ENCODE measurements at regions not wholly inside any gene's neighbourhood (a gene's known extent, or its start where the extent isn't known, plus 50 kb on each side); places are given as distances from the start of the nearest gene placed in this dataset.

DNA sequence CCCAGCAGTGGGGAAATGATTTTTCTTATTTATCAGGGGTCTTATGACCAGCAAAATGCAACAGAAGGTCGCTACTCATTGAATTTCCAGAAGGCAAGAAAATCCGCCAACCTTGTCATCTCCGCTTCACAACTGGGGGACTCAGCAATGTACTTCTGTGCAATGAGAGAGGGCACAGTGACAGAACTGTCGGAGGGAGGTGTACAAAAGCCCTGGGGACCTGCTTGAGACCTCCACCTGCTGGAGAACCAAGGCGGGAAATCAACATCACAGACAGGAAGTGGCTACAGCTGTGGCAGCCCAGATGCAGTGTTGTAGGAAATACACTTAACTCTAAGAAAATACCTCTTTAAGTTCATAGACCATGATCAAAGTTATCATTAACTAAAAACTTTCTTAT, 250.9 kb upstream of the OR4E1 start:
- no peaks in the 10 kb centered on the region for H3K9me3 ChIP-seq (ENCODE audit: control insufficient read depth, insufficient read depth, low read depth, low read length)
- no peak for ATAC-seq
- intact Hi-C loops (cut with micrococcal nuclease; ENCODE audit: unreplicated experiment) (no loop called here), in situ Hi-C loops (cut with HindIII; ENCODE audit: low pct_unique_long_range_greater_than_20kb, low sequenced_read_pairs) (no loop called here)
- BruUV-seq (replicated peaks), result no TSS peak
- ChIA-PET POLR2A (no interaction called here), CTCF (no interaction called here)
- no peak overlapping the region for H3K4me3 ChIP-seq (ENCODE audit: low read depth in 2 of 2, low read length in 2 of 2)
- H3K4me1 ChIP-seq (ENCODE audit: control insufficient read depth, insufficient read depth, low read length), result no peaks in the 10 kb centered on the region
- DNase-seq (ENCODE audit: low read depth, low spot score), result no peak
- no peak overlapping the region for H3K27ac ChIP-seq (ENCODE audit: low read length)
- H3K36me3 ChIP-seq (ENCODE audit: control insufficient read depth, insufficient read depth, low read length), result no peaks in the 10 kb centered on the region
- no peaks in the 10 kb centered on the region for H3K27me3 ChIP-seq (ENCODE audit: control insufficient read depth, insufficient read depth, low read length)
- TF ChIP-seq POLR2AphosphoS5 (IDR thresholded peaks at IDR 0.05; ENCODE audit: low read depth, low read length) (no peak), SIN3A (IDR thresholded peaks at IDR 0.05; ENCODE audit: borderline replicate concordance, insufficient read depth, low read depth, low read length) (no peak), TCF7L2 (IDR thresholded peaks at IDR 0.05; ENCODE audit: low read depth, low read length) (no peak)
- TF ChIP-seq, protein P1, sequence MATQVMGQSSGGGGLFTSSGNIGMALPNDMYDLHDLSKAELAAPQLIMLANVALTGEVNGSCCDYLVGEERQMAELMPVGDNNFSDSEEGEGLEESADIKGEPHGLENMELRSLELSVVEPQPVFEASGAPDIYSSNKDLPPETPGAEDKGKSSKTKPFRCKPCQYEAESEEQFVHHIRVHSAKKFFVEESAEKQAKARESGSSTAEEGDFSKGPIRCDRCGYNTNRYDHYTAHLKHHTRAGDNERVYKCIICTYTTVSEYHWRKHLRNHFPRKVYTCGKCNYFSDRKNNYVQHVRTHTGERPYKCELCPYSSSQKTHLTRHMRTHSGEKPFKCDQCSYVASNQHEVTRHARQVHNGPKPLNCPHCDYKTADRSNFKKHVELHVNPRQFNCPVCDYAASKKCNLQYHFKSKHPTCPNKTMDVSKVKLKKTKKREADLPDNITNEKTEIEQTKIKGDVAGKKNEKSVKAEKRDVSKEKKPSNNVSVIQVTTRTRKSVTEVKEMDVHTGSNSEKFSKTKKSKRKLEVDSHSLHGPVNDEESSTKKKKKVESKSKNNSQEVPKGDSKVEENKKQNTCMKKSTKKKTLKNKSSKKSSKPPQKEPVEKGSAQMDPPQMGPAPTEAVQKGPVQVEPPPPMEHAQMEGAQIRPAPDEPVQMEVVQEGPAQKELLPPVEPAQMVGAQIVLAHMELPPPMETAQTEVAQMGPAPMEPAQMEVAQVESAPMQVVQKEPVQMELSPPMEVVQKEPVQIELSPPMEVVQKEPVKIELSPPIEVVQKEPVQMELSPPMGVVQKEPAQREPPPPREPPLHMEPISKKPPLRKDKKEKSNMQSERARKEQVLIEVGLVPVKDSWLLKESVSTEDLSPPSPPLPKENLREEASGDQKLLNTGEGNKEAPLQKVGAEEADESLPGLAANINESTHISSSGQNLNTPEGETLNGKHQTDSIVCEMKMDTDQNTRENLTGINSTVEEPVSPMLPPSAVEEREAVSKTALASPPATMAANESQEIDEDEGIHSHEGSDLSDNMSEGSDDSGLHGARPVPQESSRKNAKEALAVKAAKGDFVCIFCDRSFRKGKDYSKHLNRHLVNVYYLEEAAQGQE (IDR thresholded peaks at IDR 0.05; ENCODE audit: insufficient read depth in 1 of 2, low read depth in 2 of 2, low read length in 1 of 2), result no peak
- TF ChIP-seq, protein P2, sequence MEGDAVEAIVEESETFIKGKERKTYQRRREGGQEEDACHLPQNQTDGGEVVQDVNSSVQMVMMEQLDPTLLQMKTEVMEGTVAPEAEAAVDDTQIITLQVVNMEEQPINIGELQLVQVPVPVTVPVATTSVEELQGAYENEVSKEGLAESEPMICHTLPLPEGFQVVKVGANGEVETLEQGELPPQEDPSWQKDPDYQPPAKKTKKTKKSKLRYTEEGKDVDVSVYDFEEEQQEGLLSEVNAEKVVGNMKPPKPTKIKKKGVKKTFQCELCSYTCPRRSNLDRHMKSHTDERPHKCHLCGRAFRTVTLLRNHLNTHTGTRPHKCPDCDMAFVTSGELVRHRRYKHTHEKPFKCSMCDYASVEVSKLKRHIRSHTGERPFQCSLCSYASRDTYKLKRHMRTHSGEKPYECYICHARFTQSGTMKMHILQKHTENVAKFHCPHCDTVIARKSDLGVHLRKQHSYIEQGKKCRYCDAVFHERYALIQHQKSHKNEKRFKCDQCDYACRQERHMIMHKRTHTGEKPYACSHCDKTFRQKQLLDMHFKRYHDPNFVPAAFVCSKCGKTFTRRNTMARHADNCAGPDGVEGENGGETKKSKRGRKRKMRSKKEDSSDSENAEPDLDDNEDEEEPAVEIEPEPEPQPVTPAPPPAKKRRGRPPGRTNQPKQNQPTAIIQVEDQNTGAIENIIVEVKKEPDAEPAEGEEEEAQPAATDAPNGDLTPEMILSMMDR (IDR thresholded peaks at IDR 0.05), result no peak

DNA sequence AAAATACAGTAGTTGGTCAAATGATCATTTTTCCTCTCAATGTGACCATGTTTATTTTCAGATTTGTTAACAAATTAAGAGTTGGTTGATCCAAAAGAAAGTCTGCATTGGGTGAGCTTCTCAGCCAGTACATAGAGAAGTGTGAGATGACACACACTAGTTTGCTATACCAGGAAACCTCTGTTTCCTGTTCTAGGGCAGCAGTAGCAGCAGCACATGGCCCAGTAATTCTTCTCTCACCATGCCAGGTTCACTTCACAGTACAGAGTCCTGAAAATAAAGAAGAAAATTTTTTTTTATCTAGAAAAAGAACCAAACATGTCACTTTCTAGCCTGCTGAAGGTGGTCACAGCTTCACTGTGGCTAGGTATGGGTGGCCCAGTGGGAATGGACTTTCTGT, 250.2 kb upstream of the OR4E1 start:
- in situ Hi-C loops (cut with HindIII; ENCODE audit: low pct_unique_long_range_greater_than_20kb, low sequenced_read_pairs), result no loop called here
- Histone ChIP-seq H3K4me3 (ENCODE audit: low read depth in 2 of 2, low read length in 2 of 2) (no peak overlapping the region), H3K27me3 (ENCODE audit: control insufficient read depth, insufficient read depth, low read length) (no peaks in the 10 kb centered on the region), H3K9me3 (ENCODE audit: control insufficient read depth, insufficient read depth, low read depth, low read length) (no peaks in the 10 kb centered on the region), H3K27ac (ENCODE audit: low read length) (no peak overlapping the region), H3K4me1 (ENCODE audit: control insufficient read depth, insufficient read depth, low read length) (no peaks in the 10 kb centered on the region), H3K36me3 (ENCODE audit: control insufficient read depth, insufficient read depth, low read length) (no peaks in the 10 kb centered on the region)
- ATAC-seq (no peak), DNase-seq (ENCODE audit: low read depth, low spot score) (no peak)
- ChIA-PET POLR2A (no interaction called here), CTCF (no interaction called here)
- intact Hi-C loops (cut with micrococcal nuclease; ENCODE audit: unreplicated experiment), result no loop called here
- no TSS peak for BruUV-seq (replicated peaks)
- TF ChIP-seq SIN3A (IDR thresholded peaks at IDR 0.05; ENCODE audit: borderline replicate concordance, insufficient read depth, low read depth, low read length) (no peak), TCF7L2 (IDR thresholded peaks at IDR 0.05; ENCODE audit: low read depth, low read length) (no peak), POLR2AphosphoS5 (IDR thresholded peaks at IDR 0.05; ENCODE audit: low read depth, low read length) (no peak)
- TF ChIP-seq, protein P2 (IDR thresholded peaks at IDR 0.05), result no peak
- TF ChIP-seq, protein P1 (IDR thresholded peaks at IDR 0.05; ENCODE audit: insufficient read depth in 1 of 2, low read depth in 2 of 2, low read length in 1 of 2), result no peak
